AG20443 (cell line): ENCODE measurements at regions not wholly inside any gene's neighbourhood (a gene's known extent, or its start where the extent isn't known, plus 50 kb on each side); places are given as distances from the start of the nearest gene placed in this dataset.
"Not testable (repeated sequence)": the region's sequence is repeated elsewhere in the genome, so short reads cannot be mapped to it uniquely, and the experiment has no call there.

Experiments used
- DNase-seq: peaks from one replicate; pipeline ENCODE4 v3.0.0; 2012; ENCODE audit warnings: low spot score, mixed read lengths

DNA sequence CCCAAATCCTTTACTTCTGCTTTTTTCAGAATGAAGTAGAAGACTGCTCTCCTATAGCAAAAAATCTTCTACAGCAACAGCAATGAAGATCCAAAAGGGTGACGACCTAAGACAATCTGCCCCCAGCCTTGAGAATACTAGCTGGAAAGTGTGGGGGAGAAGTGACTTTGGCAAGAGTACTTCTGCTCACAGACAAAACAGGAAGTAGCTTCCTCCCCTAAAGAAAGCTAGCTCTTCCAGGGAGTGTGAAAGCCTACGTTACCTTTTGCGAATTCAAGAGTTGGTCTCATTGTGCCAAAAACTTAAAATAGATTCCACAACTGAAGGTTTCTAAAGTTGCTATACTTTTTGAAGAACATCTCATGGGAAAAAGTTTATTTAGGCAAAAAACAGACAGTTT lies 1069.2 kb upstream of the CHAC2 start:
- DNase-seq, result no peak

DNA sequence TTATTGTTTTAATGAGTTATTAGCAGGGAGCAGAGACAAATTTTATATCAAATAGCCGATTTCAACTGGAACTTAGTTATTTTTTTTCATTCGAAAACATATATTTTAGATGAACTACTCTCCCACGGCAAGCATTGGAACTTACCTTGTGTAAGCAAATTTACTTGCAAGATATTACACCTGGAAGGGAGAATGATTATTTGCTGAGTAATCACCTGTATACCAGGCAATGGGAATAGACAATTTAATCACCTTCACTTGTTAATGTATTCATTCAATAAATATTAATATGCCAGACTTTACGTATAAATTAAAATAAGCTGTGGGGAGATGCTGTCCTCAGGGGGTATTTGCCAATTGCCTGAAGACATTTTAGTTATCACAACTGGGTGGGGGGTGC lies 1069.9 kb upstream of the CHAC2 start:
- no peak for DNase-seq

DNA sequence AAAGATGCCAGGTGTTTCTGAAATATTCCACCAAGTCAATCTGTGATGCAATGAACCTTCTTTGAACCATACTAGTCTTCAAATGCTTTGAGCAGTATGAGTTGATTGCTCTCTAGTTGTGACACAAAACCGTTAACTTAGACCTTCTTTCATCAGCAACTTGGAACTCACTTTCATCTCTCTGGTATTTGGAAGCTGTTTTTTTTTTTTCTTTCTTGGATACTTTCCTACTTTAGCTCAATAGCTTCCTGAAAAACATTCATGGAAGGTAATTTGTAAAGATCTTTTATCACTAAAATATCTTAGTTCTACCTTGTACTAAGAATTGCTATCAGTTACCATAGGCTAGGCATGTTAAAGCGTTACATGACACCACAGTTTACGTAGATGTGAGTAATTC lies 1071.9 kb upstream of the CHAC2 start:
- DNase-seq, result no peak

DNA sequence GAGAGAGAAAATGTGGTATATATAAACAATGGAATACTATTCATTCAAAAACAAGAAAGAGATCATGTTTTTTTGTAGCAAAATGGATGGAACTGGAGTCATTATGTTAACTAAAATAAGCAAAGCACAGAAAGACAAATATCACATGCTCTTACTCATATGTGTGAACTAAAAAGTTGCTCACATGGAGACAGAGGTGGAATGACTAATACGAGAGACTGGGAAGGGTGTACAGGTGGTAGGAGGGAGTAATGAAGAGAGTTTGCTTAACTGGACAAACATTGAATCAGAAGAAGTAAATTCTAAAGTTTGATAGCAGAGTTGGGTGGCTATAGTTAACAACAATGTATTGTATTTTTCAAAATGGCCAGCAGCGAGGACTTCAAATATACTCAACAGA lies 1080.7 kb upstream of the CHAC2 start:
- no peak for DNase-seq

- no peak for DNase-seq
Observed at GRCh38 chr2:52676056-52676455, 1091.5 kb upstream of the CHAC2 start.

DNA sequence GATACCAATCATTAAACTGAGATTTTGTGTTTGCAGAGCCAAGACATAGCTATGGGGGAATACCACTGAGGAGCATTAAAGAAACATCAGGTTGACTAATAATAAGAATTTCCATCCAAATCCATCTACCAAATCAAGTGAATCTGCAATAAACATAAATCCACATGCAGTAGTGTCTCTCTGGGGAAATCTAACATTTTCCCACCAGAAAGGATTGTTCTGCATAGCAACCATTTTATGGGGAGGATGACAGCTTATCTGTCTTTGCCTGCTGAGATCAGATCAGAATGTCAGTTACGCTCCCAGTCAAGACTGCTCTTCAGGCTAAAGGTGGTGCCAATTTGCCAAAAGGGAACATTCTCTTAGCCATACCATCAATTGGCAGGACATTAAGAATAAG lies 1098.9 kb upstream of the CHAC2 start:
- no peak for DNase-seq

- no peak for DNase-seq
Observed at GRCh38 chr2:52659546-52659945, 1108.1 kb upstream of the CHAC2 start.

DNA sequence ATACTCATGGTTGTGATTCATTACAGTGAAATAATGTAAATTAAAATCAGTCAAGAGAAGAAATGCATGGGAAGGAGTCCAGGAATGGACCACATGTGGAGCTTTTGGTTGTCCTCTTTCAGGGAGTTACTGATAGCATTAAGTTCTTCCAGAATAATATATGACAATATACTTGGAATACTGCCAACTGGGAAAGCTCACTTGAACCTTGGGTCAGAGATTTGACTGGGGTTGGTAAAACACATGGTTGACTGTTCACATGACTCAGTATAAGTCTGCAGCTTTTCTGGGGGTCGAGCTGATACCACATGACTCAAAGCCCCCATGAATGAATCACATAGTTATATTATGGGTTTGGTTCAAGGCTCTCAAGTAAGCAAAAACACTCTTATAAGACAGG lies 1109.0 kb upstream of the CHAC2 start:
- no peak for DNase-seq

- no peak for DNase-seq
Observed at GRCh38 chr2:52639692-52640091, 1127.9 kb upstream of the CHAC2 start.

- DNase-seq, result no peak
Observed at GRCh38 chr2:52632543-52632942, 1135.1 kb upstream of the CHAC2 start.

GRCh38 chr2:52629944-52630343 lies 1137.7 kb upstream of the CHAC2 start:
- no peak for DNase-seq

DNA sequence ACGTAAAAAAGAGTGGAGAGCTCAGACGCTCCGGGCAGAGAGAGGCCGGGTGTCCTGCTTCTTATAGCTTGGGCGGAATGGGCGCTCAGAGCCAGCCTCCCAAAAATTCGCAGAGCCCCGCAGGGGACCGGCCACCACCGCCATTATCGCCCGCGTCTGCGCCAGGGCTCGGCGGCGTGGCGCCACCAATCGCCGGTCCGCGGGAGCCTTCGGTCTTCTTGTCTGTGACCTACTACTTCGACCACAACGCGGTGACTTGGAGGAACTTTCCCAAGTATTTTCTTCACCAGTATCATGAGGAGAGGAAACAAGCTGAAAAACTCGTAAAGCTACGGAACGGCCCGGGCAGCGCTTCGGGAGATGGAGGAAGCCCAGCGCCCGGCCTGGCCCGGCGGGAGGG lies 1138.1 kb upstream of the CHAC2 start:
- DNase-seq, result no peak

DNA sequence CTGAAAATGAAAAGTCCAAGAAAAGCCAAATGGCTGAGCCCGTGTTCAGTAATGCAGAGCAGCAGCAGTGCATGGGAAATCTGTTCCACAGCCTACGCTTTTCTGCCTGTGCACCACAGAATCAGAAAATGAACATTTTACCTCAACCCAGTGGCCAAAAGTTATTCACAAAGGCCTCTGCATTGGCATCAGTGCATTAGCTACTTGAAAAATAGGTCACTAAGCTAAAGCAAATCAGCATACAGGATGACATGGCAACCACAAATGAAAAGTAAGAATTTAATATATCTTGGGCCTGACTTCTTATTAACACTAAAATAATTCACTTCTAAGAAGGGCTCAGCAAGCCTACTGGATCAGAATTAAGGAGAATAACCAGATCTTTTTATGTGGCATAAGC lies 1145.3 kb upstream of the CHAC2 start:
- no peak for DNase-seq

- no peak for DNase-seq
Observed at GRCh38 chr2:52613064-52613463, 1154.5 kb upstream of the CHAC2 start.

DNA sequence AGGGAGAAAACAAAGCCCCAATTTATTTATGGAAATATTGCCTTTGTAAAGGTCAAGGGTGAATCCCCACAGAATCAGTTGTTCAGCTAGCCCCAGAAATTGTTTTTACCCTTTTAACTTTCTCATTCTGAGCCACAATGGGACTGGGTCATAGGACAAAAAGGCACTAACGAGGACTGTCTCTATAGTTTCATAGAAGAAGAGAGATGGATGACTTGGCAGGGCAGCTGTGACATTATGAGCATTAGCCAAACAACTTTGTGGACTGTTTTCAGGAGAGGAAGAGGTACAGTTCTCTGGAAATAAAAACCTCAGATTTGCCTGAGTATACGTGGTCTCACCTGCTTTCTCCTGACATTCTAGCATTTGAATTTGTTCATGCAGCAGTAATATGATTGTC lies 1155.8 kb upstream of the CHAC2 start:
- DNase-seq, result no peak

GRCh38 chr2:52608030-52608429 lies 1159.6 kb upstream of the CHAC2 start:
- DNase-seq, result no peak

DNA sequence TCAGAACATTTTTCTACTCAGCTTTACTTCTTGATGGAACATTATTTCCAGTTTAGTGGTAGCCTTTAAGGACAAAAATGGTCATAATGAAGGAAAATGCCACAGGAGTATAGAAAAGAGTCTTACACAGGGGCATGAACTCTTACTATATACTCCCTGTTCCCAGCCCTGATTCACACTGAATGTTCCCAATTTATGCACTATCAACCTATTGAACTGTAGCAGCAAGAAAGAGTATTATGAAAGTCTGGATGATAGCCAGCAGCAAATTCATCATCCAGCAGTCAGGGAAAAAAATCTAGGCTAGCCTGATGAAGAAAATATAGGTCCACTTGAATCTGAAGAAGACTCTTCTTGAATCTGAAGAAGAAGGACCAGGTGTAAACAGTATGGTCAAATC lies 1170.3 kb upstream of the CHAC2 start:
- DNase-seq, result no peak

- DNase-seq, result no peak
Observed at GRCh38 chr2:52594026-52594425, 1173.6 kb upstream of the CHAC2 start.

- DNase-seq, result not testable (repeated sequence)
Observed at GRCh38 chr2:52584071-52584470, 1183.5 kb upstream of the CHAC2 start.

- no peak for DNase-seq
Observed at GRCh38 chr2:52572469-52572894, 1195.1 kb upstream of the CHAC2 start.

GRCh38 chr2:52571380-52572347 lies 1195.9 kb upstream of the CHAC2 start:
- no peak for DNase-seq

DNA sequence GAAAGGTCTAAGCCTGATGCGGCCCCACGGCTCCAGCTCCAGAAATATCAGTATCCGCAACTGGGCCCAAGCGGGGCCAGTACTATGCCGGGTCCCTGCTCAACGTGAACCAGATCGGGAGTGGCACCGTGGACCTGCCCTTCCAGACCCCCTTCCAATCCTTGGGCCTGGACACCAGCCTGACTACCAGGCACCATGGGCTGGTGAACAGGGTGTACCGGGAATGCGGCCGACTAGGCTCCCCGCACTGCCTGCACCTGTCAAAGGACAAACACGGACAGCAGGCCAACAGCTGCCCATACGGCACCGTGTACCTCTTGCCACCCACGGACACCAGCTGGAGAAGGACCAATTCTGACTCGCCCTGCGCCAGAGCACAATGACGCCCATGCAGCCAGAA lies 1196.9 kb upstream of the CHAC2 start:
- DNase-seq, result no peak

GRCh38 chr2:52563151-52563550 lies 1204.5 kb upstream of the CHAC2 start:
- DNase-seq, result no peak

DNA sequence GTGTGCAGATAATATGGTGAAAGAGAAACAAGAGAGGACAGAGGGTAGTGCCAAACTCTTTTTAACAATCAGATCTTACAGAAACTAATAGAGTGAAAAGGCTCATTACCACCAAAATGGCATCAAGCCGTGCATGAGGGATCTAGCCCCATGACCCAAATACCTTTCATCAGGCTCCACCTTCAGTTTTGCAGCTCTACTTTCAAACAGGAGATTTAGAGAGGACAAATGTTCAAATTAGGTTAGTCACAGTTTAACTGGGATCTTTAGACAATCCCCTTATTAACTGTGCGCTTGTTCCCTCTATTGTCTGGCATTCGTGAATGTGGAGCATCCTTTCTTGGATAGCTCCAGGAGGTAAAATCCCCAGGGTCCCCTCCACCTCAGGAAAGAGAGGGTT lies 1209.3 kb upstream of the CHAC2 start:
- DNase-seq, result no peak
